ENCODE measurements at regions not wholly inside any gene's neighbourhood (a gene's known extent, or its start where the extent isn't known, plus 50 kb on each side); places are given as distances from the start of the nearest gene placed in this dataset.

- TF ChIP-seq, protein P1, sequence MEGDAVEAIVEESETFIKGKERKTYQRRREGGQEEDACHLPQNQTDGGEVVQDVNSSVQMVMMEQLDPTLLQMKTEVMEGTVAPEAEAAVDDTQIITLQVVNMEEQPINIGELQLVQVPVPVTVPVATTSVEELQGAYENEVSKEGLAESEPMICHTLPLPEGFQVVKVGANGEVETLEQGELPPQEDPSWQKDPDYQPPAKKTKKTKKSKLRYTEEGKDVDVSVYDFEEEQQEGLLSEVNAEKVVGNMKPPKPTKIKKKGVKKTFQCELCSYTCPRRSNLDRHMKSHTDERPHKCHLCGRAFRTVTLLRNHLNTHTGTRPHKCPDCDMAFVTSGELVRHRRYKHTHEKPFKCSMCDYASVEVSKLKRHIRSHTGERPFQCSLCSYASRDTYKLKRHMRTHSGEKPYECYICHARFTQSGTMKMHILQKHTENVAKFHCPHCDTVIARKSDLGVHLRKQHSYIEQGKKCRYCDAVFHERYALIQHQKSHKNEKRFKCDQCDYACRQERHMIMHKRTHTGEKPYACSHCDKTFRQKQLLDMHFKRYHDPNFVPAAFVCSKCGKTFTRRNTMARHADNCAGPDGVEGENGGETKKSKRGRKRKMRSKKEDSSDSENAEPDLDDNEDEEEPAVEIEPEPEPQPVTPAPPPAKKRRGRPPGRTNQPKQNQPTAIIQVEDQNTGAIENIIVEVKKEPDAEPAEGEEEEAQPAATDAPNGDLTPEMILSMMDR (IDR thresholded peaks at IDR 0.05; ENCODE audit: insufficient read depth, low read length, poor library complexity, severe bottlenecking), result no peak
- H3K36me3 ChIP-seq (ENCODE audit: control insufficient read depth, insufficient read depth, low read length), result no peaks in the 10 kb centered on the region
Measured at GRCh38 chr6:134456226-134456625, 138.3 kb upstream of the SGK1 start.

GRCh38 chr6:134455319-134455718 is 137.4 kb upstream of the SGK1 start:
- DNase-seq (ENCODE audit: low read depth), result no peak
- Histone ChIP-seq H3K27me3 (ENCODE audit: control insufficient read depth, insufficient read depth, low read length) (no peaks in the 10 kb centered on the region), H3K36me3 (ENCODE audit: control insufficient read depth, insufficient read depth, low read length) (no peaks in the 10 kb centered on the region), H3K4me3 (ENCODE audit: low read depth, low read length) (no peak overlapping the region)
- TF ChIP-seq, protein P1 (IDR thresholded peaks at IDR 0.05; ENCODE audit: insufficient read depth, low read length, poor library complexity, severe bottlenecking), result no peak

More at GRCh38 chr6:134456226-134456625, 138.3 kb upstream of the SGK1 start:
- Histone ChIP-seq H3K4me3 (ENCODE audit: low read depth, low read length) (no peak overlapping the region), H3K27me3 (ENCODE audit: control insufficient read depth, insufficient read depth, low read length) (no peaks in the 10 kb centered on the region)
- DNase-seq (ENCODE audit: low read depth), result no peak

DNA sequence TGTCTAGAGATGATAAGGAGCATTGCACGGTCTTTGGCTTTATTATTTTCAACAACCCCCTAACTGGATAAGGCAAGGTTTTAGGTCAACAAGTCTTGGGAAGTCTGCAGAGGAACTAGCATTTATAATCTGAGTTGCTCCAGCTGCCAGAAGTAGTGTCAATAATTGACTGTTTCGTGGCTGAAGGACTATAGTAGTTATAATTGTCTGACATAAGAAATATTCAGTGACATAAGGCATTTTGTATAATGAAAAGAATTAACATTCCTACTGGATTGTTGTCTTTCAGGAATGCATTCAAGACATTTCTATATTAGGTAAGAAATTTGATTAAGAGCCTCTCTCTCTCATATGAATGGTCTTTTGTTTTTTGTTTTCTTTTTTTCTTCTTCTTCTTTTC is 136.9 kb upstream of the SGK1 start:
- Histone ChIP-seq H3K4me3 (ENCODE audit: low read depth, low read length) (no peak overlapping the region), H3K27me3 (ENCODE audit: control insufficient read depth, insufficient read depth, low read length) (no peaks in the 10 kb centered on the region), H3K36me3 (ENCODE audit: control insufficient read depth, insufficient read depth, low read length) (no peaks in the 10 kb centered on the region)
- DNase-seq (ENCODE audit: low read depth), result no peak
- TF ChIP-seq, protein P1 (IDR thresholded peaks at IDR 0.05; ENCODE audit: insufficient read depth, low read length, poor library complexity, severe bottlenecking), result no peak

GRCh38 chr6:134453792-134454510 is 136.0 kb upstream of the SGK1 start:
- Histone ChIP-seq H3K27me3 (ENCODE audit: control insufficient read depth, insufficient read depth, low read length) (no peaks in the 10 kb centered on the region), H3K36me3 (ENCODE audit: control insufficient read depth, insufficient read depth, low read length) (no peaks in the 10 kb centered on the region), H3K4me3 (ENCODE audit: low read depth, low read length) (no peak overlapping the region)
- TF ChIP-seq, protein P1 (IDR thresholded peaks at IDR 0.05; ENCODE audit: insufficient read depth, low read length, poor library complexity, severe bottlenecking), result no peak
- DNase-seq (ENCODE audit: low read depth), result no peak

- Histone ChIP-seq H3K36me3 (ENCODE audit: control insufficient read depth, insufficient read depth, low read length) (no peaks in the 10 kb centered on the region), H3K27me3 (ENCODE audit: control insufficient read depth, insufficient read depth, low read length) (no peaks in the 10 kb centered on the region), H3K4me3 (ENCODE audit: low read depth, low read length) (no peak overlapping the region)
- TF ChIP-seq, protein P1 (IDR thresholded peaks at IDR 0.05; ENCODE audit: insufficient read depth, low read length, poor library complexity, severe bottlenecking), result no peak
- DNase-seq (ENCODE audit: low read depth), result no peak
Measured at GRCh38 chr6:134452906-134453305, 135.0 kb upstream of the SGK1 start.

DNA sequence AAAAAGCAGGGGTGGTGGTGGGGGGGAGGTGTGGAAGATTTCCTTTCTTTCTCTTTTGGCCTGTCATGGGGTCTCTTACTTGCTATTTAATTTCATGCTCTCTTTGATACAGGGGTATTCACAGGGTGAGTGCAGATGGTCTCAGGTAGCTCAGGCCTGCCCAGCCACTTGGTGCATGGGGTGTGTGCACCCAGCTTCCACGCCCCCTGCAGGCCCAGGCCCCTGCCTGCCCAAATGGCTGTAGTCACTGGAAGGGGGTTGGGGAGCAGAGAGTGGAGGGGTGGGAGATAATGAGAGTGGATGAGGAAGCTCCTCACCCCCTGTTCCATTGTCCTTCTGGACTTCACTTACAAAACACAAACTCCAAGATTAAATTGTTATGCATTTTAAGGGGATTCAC is 133.6 kb upstream of the SGK1 start:
- DNase-seq (ENCODE audit: low read depth), result no peak
- H3K36me3 ChIP-seq (ENCODE audit: control insufficient read depth, insufficient read depth, low read length), result no peaks in the 10 kb centered on the region
- no peak overlapping the region for H3K4me3 ChIP-seq (ENCODE audit: low read depth, low read length)
- TF ChIP-seq, protein P1 (IDR thresholded peaks at IDR 0.05; ENCODE audit: insufficient read depth, low read length, poor library complexity, severe bottlenecking), result peak; percentile 16
- H3K27me3 ChIP-seq (ENCODE audit: control insufficient read depth, insufficient read depth, low read length), result no peaks in the 10 kb centered on the region
